ENCODE measurements at regions not wholly inside any gene's neighbourhood (a gene's known extent, or its start where the extent isn't known, plus 50 kb on each side); places are given as distances from the start of the nearest gene placed in this dataset.

GRCh38 chr9:87327575-87328125 lies 170.0 kb upstream of the DAPK1 start:
- Histone ChIP-seq H2BK15ac (ENCODE audit: low read depth, low read length) (no peak overlapping the region), H3K18ac (ENCODE audit: insufficient read length, low read depth, low read length) (no peak overlapping the region), H2BK12ac (ENCODE audit: insufficient read length, low read depth, low read length) (no peak overlapping the region), H3K4me2 (ENCODE audit: insufficient read depth, insufficient read length, low read length) (no peak overlapping the region), H4K20me1 (ENCODE audit: control insufficient read depth, insufficient read depth, insufficient read length) (no peaks in the 10 kb centered on the region), H3K27ac (ENCODE audit: insufficient read length, low read depth, low read length) (no peak overlapping the region), H3K79me2 (ENCODE audit: insufficient read depth, low read length) (no peaks in the 10 kb centered on the region), H3K4ac (ENCODE audit: low read depth, low read length) (no peak overlapping the region), H2BK20ac (ENCODE audit: low read depth, low read length, poor library complexity, severe bottlenecking) (no peak overlapping the region), H3K9ac (ENCODE audit: extremely low read depth, insufficient read length, low read length) (no peak overlapping the region), H3K14ac (ENCODE audit: insufficient read depth, low read length) (no peak overlapping the region), H2AK5ac (ENCODE audit: insufficient read length, low read length) (no peak overlapping the region), H4K91ac (ENCODE audit: insufficient read length, low read depth, low read length) (no peak overlapping the region), H3K23me2 (ENCODE audit: insufficient read length, low read depth, low read length, poor library complexity, severe bottlenecking) (no peaks in the 10 kb centered on the region), H3T11ph (ENCODE audit: low read length) (no peak overlapping the region), H3K9me3 (ENCODE audit: control insufficient read depth, low read depth, low read length) (peaks cover 10% of the 10 kb centered on the region), H4K5ac (ENCODE audit: insufficient read length, low read depth, low read length) (no peak overlapping the region), H4K8ac (replicated peaks; ENCODE audit: insufficient read length, low read depth, low read length) (no peak overlapping the region), H3K23ac (ENCODE audit: insufficient read length, low read depth, low read length) (no peak overlapping the region), H3K56ac (ENCODE audit: insufficient read length, low read depth, low read length) (no peak overlapping the region), H3K27me3 (ENCODE audit: insufficient read depth, low read length) (no peaks in the 10 kb centered on the region), H2BK120ac (ENCODE audit: low read depth, low read length, poor library complexity, severe bottlenecking) (no peak overlapping the region), H2AFZ (ENCODE audit: low read length) (no peak overlapping the region), H3K79me1 (ENCODE audit: insufficient read depth, low read depth, low read length, poor library complexity, severe bottlenecking) (no peaks in the 10 kb centered on the region), H2BK5ac (ENCODE audit: insufficient read length, low read length) (no peak overlapping the region), H3K4me1 (ENCODE audit: insufficient read depth, low read length) (no peaks in the 10 kb centered on the region)
- WGBS (ENCODE audit: extremely low coverage, insufficient read length, low lambda C conversion rate): no CpG with 5 or more reads among the region's 3 CpGs
- Mint-ChIP-seq H3K4me1 (peaks cover 0 to 4% of the 10 kb centered on the region in 2 experiments; a peak in 2 of 4 replicates), H3K27ac (no peak overlapping the region), H3K27me3 (ENCODE audit: low read depth) (peaks cover 4% of the 10 kb centered on the region; the same call in 1 of the 2 replicates), H3K9me3 (peaks cover 22 to 29% of the 10 kb centered on the region in 2 experiments), H3K4me3 (no peak overlapping the region), H3K36me3 (ENCODE audit: insufficient read depth in 1 of 3, low read depth in 3 of 3) (peaks cover 4 to 22% (median 11%) of the 10 kb centered on the region in 3 experiments; a peak in 6 of 7 replicates)
- no peak for DNase-seq
- no peak for TF ChIP-seq CTCF (conservative IDR thresholded peaks at IDR 0.05)
